ENCODE measurements at regions not wholly inside any gene's neighbourhood (a gene's known extent, or its start where the extent isn't known, plus 50 kb on each side); places are given as distances from the start of the nearest gene placed in this dataset.

GRCh38 chr17:22441776-22442175, 749.5 kb downstream of the KCNJ18 start:
- DNase-seq (ENCODE audit: low spot score), result no peak

GRCh38 chr17:22443061-22443460, 750.7 kb downstream of the KCNJ18 start:
- DNase-seq (ENCODE audit: low spot score), result no peak

- DNase-seq (ENCODE audit: low spot score), result no peak
Measured at GRCh38 chr17:22453181-22453580, 760.9 kb downstream of the KCNJ18 start.

- no peak for DNase-seq (ENCODE audit: low spot score)
Measured at GRCh38 chr17:22454070-22454999, 762.0 kb downstream of the KCNJ18 start.

- DNase-seq (ENCODE audit: low spot score), result no peak
Measured at GRCh38 chr17:22459331-22459952, 767.1 kb downstream of the KCNJ18 start.

- no peak for DNase-seq (ENCODE audit: low spot score)
Measured at GRCh38 chr17:22459953-22460350, 767.6 kb downstream of the KCNJ18 start.

- no peak for DNase-seq (ENCODE audit: low spot score)
Measured at GRCh38 chr17:22460461-22461063, 768.2 kb downstream of the KCNJ18 start.

GRCh38 chr17:22461460-22462145, 769.3 kb downstream of the KCNJ18 start:
- DNase-seq (ENCODE audit: low spot score), result no peak

- no peak for DNase-seq (ENCODE audit: low spot score)
Measured at GRCh38 chr17:22462461-22462860, 770.1 kb downstream of the KCNJ18 start.

- no peak for DNase-seq (ENCODE audit: low spot score)
Measured at GRCh38 chr17:22463110-22463850, 771.0 kb downstream of the KCNJ18 start.

- DNase-seq (ENCODE audit: low spot score), result no peak
Measured at GRCh38 chr17:22464041-22464440, 771.7 kb downstream of the KCNJ18 start.

GRCh38 chr17:22467720-22468119, 775.4 kb downstream of the KCNJ18 start:
- no peak for DNase-seq (ENCODE audit: low spot score)

GRCh38 chr17:22469101-22469880, 777.0 kb downstream of the KCNJ18 start:
- no peak for DNase-seq (ENCODE audit: low spot score)

- DNase-seq (ENCODE audit: low spot score), result no peak
Measured at GRCh38 chr17:22469941-22470340, 777.6 kb downstream of the KCNJ18 start.

- DNase-seq (ENCODE audit: low spot score), result no peak
Measured at GRCh38 chr17:22470411-22471175, 778.3 kb downstream of the KCNJ18 start.

- DNase-seq (ENCODE audit: low spot score), result no peak
Measured at GRCh38 chr17:22484826-22485225, 792.5 kb downstream of the KCNJ18 start.

- no peak for DNase-seq (ENCODE audit: low spot score)
Measured at GRCh38 chr17:22490399-22490798, 798.1 kb downstream of the KCNJ18 start.

- DNase-seq (ENCODE audit: low spot score), result no peak
Measured at GRCh38 chr17:22492331-22492730, 800.0 kb downstream of the KCNJ18 start.

- DNase-seq (ENCODE audit: low spot score), result no peak
Measured at GRCh38 chr17:22496450-22496849, 804.1 kb downstream of the KCNJ18 start.

- no peak for DNase-seq (ENCODE audit: low spot score)
Measured at GRCh38 chr17:22503322-22503899, 811.1 kb downstream of the KCNJ18 start.

Data from cerebellar cortex (tissue), 1 donor.